GM18951 (cell line): ENCODE measurements at regions not wholly inside any gene's neighbourhood (a gene's known extent, or its start where the extent isn't known, plus 50 kb on each side); places are given as distances from the start of the nearest gene placed in this dataset.

ENCODE experiments used
- POLR2A ChIP-seq: IDR thresholded peaks from 4 replicates; pipeline ENCODE4 v1.6.1; 2011; ENCODE audit warnings: mild to moderate bottlenecking; ENCODE audit not compliant: insufficient read length, insufficient read depth; ENCODE audit errors: extremely low read depth
- in situ Hi-C: fragments of 300-500 bp; cut with MboI; formaldehyde crosslinking; loops from one replicate; pipeline ENCODE4 v1.12.0; 2022; ENCODE audit warnings: low sequenced_read_pairs, mixed read lengths, inconsistent platforms; ENCODE audit not compliant: unreplicated experiment

GRCh38 chr15:31444844-31445243 lies 118.2 kb downstream of the KLF13 start:
- in situ Hi-C loops, result loop anchor here (25.0 kb wide), 1 partner anchor 233 kb away; no protein-coding TSS in a partner anchor
- no peak for TF ChIP-seq POLR2A

- in situ Hi-C loops, result loop anchor here (25.0 kb wide), 1 partner anchor 234 kb away; no protein-coding TSS in a partner anchor
- TF ChIP-seq POLR2A, result no peak
Measured at GRCh38 chr15:31446546-31446945, 119.9 kb downstream of the KLF13 start.

- in situ Hi-C loops, result loop anchor here (25.0 kb wide), 1 partner anchor 236 kb away; no protein-coding TSS in a partner anchor
Measured at GRCh38 chr15:31447931-31448634, 121.4 kb downstream of the KLF13 start.

GRCh38 chr15:31448635-31448979 lies 122.0 kb downstream of the KLF13 start:
- no peak for TF ChIP-seq POLR2A
- in situ Hi-C loops, result loop anchor here (25.0 kb wide), 1 partner anchor 236 kb away; no protein-coding TSS in a partner anchor

More at GRCh38 chr15:31447931-31448634, 121.4 kb downstream of the KLF13 start:
- no peak for TF ChIP-seq POLR2A

GRCh38 chr15:31452595-31453557 lies 126.2 kb downstream of the KLF13 start:
- TF ChIP-seq POLR2A, result no peak
- in situ Hi-C loops, result no loop called here

GRCh38 chr15:31453558-31454318 lies 127.1 kb downstream of the KLF13 start:
- in situ Hi-C loops, result no loop called here

GRCh38 chr15:31455499-31455898 lies 128.9 kb downstream of the KLF13 start:
- no peak for TF ChIP-seq POLR2A
- in situ Hi-C loops, result no loop called here

More at GRCh38 chr15:31453558-31454318, 127.1 kb downstream of the KLF13 start:
- TF ChIP-seq POLR2A, result no peak

- in situ Hi-C loops, result no loop called here
- TF ChIP-seq POLR2A, result no peak
Measured at GRCh38 chr15:31456354-31457060, 129.9 kb downstream of the KLF13 start.

- in situ Hi-C loops, result no loop called here
- no peak for TF ChIP-seq POLR2A
Measured at GRCh38 chr15:31457161-31457560, 130.5 kb downstream of the KLF13 start.

- in situ Hi-C loops, result no loop called here
- TF ChIP-seq POLR2A, result no peak
Measured at GRCh38 chr15:31457631-31458526, 131.2 kb downstream of the KLF13 start.

GRCh38 chr15:31458596-31459399 lies 132.2 kb downstream of the KLF13 start:
- TF ChIP-seq POLR2A, result no peak
- in situ Hi-C loops, result no loop called here

GRCh38 chr15:31459400-31459748 lies 132.7 kb downstream of the KLF13 start:
- in situ Hi-C loops, result no loop called here
- no peak for TF ChIP-seq POLR2A
